ENCODE measurements at regions not wholly inside any gene's neighbourhood (a gene's known extent, or its start where the extent isn't known, plus 50 kb on each side); places are given as distances from the start of the nearest gene placed in this dataset.

DNA sequence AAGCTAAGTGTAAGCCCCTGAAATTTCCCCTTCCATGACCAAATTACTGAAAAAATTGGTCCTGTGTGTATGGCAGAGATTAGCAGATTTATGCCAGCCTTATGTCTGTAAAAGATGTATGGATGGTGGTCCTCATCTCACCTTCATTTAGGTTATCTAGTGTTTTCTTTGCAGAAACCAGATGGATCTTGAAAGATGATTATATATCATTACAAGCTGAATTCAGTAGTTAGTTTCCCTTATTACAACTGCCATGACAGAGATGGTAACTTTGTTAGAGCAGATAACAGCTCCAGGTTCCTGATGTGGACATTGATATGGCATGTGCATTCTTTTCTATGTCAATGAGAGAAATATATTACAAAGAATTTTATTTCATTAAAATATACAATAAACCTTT lies 1403.2 kb upstream of the CDH6 start:
- TF ChIP-seq, protein P1, sequence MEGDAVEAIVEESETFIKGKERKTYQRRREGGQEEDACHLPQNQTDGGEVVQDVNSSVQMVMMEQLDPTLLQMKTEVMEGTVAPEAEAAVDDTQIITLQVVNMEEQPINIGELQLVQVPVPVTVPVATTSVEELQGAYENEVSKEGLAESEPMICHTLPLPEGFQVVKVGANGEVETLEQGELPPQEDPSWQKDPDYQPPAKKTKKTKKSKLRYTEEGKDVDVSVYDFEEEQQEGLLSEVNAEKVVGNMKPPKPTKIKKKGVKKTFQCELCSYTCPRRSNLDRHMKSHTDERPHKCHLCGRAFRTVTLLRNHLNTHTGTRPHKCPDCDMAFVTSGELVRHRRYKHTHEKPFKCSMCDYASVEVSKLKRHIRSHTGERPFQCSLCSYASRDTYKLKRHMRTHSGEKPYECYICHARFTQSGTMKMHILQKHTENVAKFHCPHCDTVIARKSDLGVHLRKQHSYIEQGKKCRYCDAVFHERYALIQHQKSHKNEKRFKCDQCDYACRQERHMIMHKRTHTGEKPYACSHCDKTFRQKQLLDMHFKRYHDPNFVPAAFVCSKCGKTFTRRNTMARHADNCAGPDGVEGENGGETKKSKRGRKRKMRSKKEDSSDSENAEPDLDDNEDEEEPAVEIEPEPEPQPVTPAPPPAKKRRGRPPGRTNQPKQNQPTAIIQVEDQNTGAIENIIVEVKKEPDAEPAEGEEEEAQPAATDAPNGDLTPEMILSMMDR (IDR thresholded peaks at IDR 0.05) = no peak
- no peak for TF ChIP-seq ZFX (IDR thresholded peaks at IDR 0.05; ENCODE audit: borderline replicate concordance)
